ENCODE measurements at regions not wholly inside any gene's neighbourhood (a gene's known extent, or its start where the extent isn't known, plus 50 kb on each side); places are given as distances from the start of the nearest gene placed in this dataset.

- no peak for TF ChIP-seq CTCF (IDR thresholded peaks at IDR 0.05)
- TF ChIP-seq POLR2A (IDR thresholded peaks at IDR 0.05): no peak
Measured at GRCh38 chr17:74113326-74113725, 90.2 kb upstream of the RPL38 start.

Measured in testis (tissue), 2 donors.